ENCODE measurements at regions not wholly inside any gene's neighbourhood (a gene's known extent, or its start where the extent isn't known, plus 50 kb on each side); places are given as distances from the start of the nearest gene placed in this dataset.

- H3K4me3 ChIP-seq (ENCODE audit: control insufficient read depth, low read depth, low read length) = no peak overlapping the region
- no peak for TF ChIP-seq CTCF (IDR thresholded peaks at IDR 0.05; ENCODE audit: control insufficient read depth, insufficient read depth, low read depth, low read length, missing control alignments)
- DNase-seq (ENCODE audit: low read depth) = no peak
Measured at GRCh38 chr17:5683241-5683640, 98.9 kb upstream of the NLRP1 start.

- no peak for TF ChIP-seq CTCF (IDR thresholded peaks at IDR 0.05; ENCODE audit: control insufficient read depth, insufficient read depth, low read depth, low read length, missing control alignments)
- DNase-seq (ENCODE audit: low read depth) = no peak
- no peak overlapping the region for H3K4me3 ChIP-seq (ENCODE audit: control insufficient read depth, low read depth, low read length)
Measured at GRCh38 chr17:5686074-5686635, 101.8 kb upstream of the NLRP1 start.

DNA sequence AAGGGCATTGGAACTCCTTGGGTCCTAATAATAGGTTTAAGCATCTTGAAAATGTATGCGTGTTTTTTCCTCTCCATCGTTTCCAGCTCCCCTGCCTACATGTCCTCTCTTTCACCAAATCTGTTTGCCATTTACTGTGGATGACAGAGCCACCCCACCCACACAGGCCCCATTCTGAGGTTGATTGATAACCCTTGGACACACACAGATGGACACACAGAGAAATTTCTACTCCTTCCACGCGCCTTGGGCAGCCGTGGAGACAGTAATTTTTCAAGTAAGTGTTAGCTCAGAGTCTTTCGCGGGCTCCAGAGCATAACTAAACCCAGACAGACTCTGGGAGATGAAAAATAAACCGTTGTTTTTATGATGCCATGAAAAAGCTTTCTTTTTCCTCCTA lies 103.3 kb upstream of the NLRP1 start:
- no peak for TF ChIP-seq CTCF (IDR thresholded peaks at IDR 0.05; ENCODE audit: control insufficient read depth, insufficient read depth, low read depth, low read length, missing control alignments)
- H3K4me3 ChIP-seq (ENCODE audit: control insufficient read depth, low read depth, low read length) = no peak overlapping the region
- DNase-seq (ENCODE audit: low read depth) = no peak

- TF ChIP-seq CTCF (IDR thresholded peaks at IDR 0.05; ENCODE audit: control insufficient read depth, insufficient read depth, low read depth, low read length, missing control alignments) = no peak
- DNase-seq (ENCODE audit: low read depth) = no peak
- no peak overlapping the region for H3K4me3 ChIP-seq (ENCODE audit: control insufficient read depth, low read depth, low read length)
Measured at GRCh38 chr17:5693821-5694220, 109.5 kb upstream of the NLRP1 start.

DNA sequence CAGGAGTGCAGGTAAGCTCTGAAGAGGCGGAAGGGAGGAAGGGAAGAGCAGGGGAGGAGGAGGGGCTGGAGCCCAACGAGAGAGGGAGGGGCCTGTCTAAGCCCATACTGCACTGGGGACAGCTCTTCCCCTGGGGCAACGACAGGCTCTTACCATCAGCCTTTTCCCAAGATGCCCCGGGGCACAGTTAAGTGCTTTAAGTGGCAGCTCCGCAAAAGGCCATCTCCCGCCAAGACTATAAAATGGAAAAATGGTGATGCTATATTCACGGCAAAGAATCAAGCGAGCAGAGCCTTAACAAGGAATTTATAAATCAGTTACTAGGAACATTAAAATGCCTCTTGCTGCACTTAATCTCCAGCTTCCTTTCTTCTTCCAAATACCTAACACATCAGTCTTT lies 110.2 kb upstream of the NLRP1 start:
- DNase-seq (ENCODE audit: low read depth) = no peak
- no peak overlapping the region for H3K4me3 ChIP-seq (ENCODE audit: control insufficient read depth, low read depth, low read length)
- TF ChIP-seq CTCF (IDR thresholded peaks at IDR 0.05; ENCODE audit: control insufficient read depth, insufficient read depth, low read depth, low read length, missing control alignments) = no peak

- no peak overlapping the region for H3K4me3 ChIP-seq (ENCODE audit: control insufficient read depth, low read depth, low read length)
- TF ChIP-seq CTCF (IDR thresholded peaks at IDR 0.05; ENCODE audit: control insufficient read depth, insufficient read depth, low read depth, low read length, missing control alignments) = no peak
- no peak for DNase-seq (ENCODE audit: low read depth)
Measured at GRCh38 chr17:5695480-5695879, 111.2 kb upstream of the NLRP1 start.

DNA sequence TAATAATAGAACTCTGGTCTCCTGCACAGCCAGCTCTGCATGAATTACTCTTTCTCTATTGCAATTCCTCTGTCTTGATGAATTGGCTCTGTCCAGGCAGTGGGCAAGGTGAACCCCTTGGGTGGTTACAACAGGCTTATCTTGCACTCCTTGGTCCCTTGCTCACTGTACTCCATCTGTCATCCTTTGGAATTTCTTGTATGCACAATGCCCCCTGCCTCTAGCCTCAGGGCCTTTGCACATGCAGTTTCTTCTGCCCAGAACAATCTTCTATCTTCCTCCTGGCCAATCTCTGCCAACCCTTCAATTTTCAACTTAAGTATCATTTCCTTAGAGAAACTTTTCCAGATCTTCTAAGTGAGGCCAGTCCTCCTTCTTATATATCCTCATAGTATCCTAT lies 114.7 kb upstream of the NLRP1 start:
- no peak overlapping the region for H3K4me3 ChIP-seq (ENCODE audit: control insufficient read depth, low read depth, low read length)
- no peak for DNase-seq (ENCODE audit: low read depth)
- no peak for TF ChIP-seq CTCF (IDR thresholded peaks at IDR 0.05; ENCODE audit: control insufficient read depth, insufficient read depth, low read depth, low read length, missing control alignments)
